GM12872 (cell line): ENCODE measurements at regions not wholly inside any gene's neighbourhood (a gene's known extent, or its start where the extent isn't known, plus 50 kb on each side); places are given as distances from the start of the nearest gene placed in this dataset.

Source experiments
- CTCF ChIP-seq: IDR thresholded peaks from 3 replicates; pipeline ENCODE4 v1.5.1; 2011; ENCODE audit warnings: low read depth, mild to moderate bottlenecking, low read length, moderate library complexity; ENCODE audit not compliant: insufficient read depth

DNA sequence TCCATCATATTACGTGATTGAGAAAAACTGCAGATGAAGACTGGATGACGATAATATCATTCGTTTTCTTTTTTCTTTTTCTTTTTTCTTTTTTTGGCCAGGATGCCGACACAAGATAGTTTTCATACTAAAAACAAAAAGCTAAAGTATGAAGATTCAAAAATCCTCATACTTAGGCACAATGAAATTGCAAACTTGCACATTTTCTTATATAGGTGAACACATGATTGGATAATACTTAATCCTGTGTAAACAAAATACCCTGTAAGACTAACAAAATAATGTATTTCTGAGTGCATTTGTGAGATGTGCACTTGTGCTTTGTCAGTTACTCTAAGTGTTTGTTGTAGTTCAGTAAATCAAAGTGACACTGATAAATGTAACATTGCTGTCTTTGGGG is 568.9 kb downstream of the ANKRD50 start:
- no peak for TF ChIP-seq CTCF

GRCh38 chr4:124144238-124144654 is 568.3 kb downstream of the ANKRD50 start:
- no peak for TF ChIP-seq CTCF

GRCh38 chr4:124146068-124146467 is 566.5 kb downstream of the ANKRD50 start:
- no peak for TF ChIP-seq CTCF

- no peak for TF ChIP-seq CTCF
Measured at GRCh38 chr4:124151031-124151430, 561.5 kb downstream of the ANKRD50 start.

DNA sequence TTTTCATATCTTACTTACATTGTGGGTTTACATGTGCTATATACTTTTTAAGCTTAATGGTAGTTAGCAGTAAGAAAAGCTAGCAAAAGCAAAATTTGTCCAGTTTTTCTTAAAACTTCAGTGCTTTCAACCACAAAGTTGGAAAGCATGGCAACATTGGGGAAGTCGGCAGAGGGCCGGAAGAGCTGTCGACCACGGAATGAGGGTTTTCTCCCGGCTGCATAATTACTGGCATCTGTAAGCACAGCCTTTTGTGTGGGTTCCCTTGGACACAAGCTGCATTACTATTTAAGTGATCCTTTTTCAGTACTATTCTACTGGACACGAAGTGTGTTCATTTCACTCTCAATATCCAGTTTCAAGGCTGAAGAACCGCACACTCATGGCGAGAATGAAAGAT is 560.4 kb downstream of the ANKRD50 start:
- TF ChIP-seq CTCF: no peak

- no peak for TF ChIP-seq CTCF
Measured at GRCh38 chr4:124155239-124155638, 557.3 kb downstream of the ANKRD50 start.

- no peak for TF ChIP-seq CTCF
Measured at GRCh38 chr4:124157396-124158083, 555.0 kb downstream of the ANKRD50 start.

DNA sequence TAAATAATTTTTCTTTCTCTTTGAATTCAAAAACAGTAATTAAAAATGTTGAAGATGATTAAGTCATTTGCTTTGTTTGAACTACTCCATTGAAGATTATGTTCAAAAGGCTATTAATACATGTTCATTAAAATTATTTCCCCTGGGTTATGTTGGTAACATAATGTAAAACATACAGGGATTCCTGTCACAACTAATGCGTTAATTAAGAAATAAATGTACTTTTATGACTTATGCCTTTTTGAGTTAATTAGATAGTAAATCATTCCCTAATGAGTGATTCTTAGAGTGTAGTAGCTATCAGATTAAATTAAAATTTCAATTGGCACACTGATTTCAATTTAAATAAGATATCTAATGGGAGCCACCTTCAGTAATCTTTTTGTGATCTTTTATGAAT is 549.1 kb downstream of the ANKRD50 start:
- TF ChIP-seq CTCF: no peak
